Adrenal gland (tissue), 9 donors: ENCODE measurements at regions not wholly inside any gene's neighbourhood (a gene's known extent, or its start where the extent isn't known, plus 50 kb on each side); places are given as distances from the start of the nearest gene placed in this dataset.

Experiments used
- DNase-seq, 7 donors: peaks; one replicate each; pipeline ENCODE4 v3.0.0-alpha.2; 2019 to 2020
- H3K27ac ChIP-seq, 5 donors: fragments of 200-600 bp; sonication (generic) in 4 of 5; 1 replicate in 3 of 5; 2 replicates in 2 of 5; pipeline versions ENCODE4 v1.5.1 to v1.8.0; 2016 to 2020; ENCODE audit warnings: mild to moderate bottlenecking in 1 of 5
- H3K27me3 ChIP-seq: fragments of 200-600 bp; 2 replicates; pipeline ENCODE4 v1.8.0; 2021
- H3K36me3 ChIP-seq, 2 donors: fragments of 200-600 bp; replicated peaks in 1 of 2; 1 replicate in 1 of 2; 2 replicates in 1 of 2; pipeline versions ENCODE4 v1.5.1 to v1.8.0; 2018 to 2022
- H3K4me1 ChIP-seq, 2 donors: fragments of 200-600 bp; replicated peaks in 1 of 2; 1 replicate in 1 of 2; 2 replicates in 1 of 2; pipeline versions ENCODE4 v1.5.1 to v1.8.0; 2018 to 2021
- H3K4me3 ChIP-seq, 4 donors: fragments of 200-600 bp; sonication (generic) in 3 of 4; one replicate each; pipeline ENCODE4 v1.5.1; 2016 to 2018
- H3K9me3 ChIP-seq, 3 donors: fragments of 200-600 bp; sonication (generic) in 1 of 3; replicated peaks in 1 of 3; 1 replicate in 2 of 3; 2 replicates in 1 of 3; pipeline versions ENCODE4 v1.5.1 to v1.8.0; 2016 to 2021
- POLR2A ChIP-seq, 2 donors: fragments of 450-650 bp; IDR thresholded peaks; one replicate each; pipeline ENCODE4 v1.6.1; 2017; ENCODE audit warnings: antibody characterized with exemption in 2 of 2, mild to moderate bottlenecking in 2 of 2, moderate library complexity in 1 of 2
- whole genome bisulfite sequencing, 4 donors: extraction: QIAGEN DNeasy Blood & Tissue Kit in 2 of 4; methylation state at CpG; one replicate each; pipeline versions ENCODE4 v1.1.5 to v1.1.7; 2013 to 2017; 5-methylcytosine and 5-hydroxymethylcytosine counted together
- intact Hi-C, 2 donors: fragments of 100-400 bp; cut with DNase I; formaldehyde crosslinking; loops; one replicate each; pipeline versions ENCODE4 v1.14.1 to v1.15.0; 2022 to 2023
- TF ChIP-seq, protein P1 (sequence below), 6 experiments: fragments of 450-650 bp in 4 of 6; fragments of 200-600 bp in 2 of 6; sonication (generic) in 1 of 6; IDR thresholded peaks; 1 replicate in 5 of 6; 2 replicates in 1 of 6; pipeline versions ENCODE4 v1.5.1 to v1.8.0; 2016 to 2021; ENCODE audit warnings: antibody characterized with exemption in 6 of 6, mild to moderate bottlenecking in 2 of 6, moderate library complexity in 1 of 6
- donor health status: healthy with polysubstance abuse.
- donor health status: Bipolar disorder and iron deficiency.
- donor health status: DM: yes; HTN: yes; CAD: no.
- donor health status: DM: no; HTN: no; CAD: no.
- donor health status: DM: no; HTN: no; CAD: no.

DNA sequence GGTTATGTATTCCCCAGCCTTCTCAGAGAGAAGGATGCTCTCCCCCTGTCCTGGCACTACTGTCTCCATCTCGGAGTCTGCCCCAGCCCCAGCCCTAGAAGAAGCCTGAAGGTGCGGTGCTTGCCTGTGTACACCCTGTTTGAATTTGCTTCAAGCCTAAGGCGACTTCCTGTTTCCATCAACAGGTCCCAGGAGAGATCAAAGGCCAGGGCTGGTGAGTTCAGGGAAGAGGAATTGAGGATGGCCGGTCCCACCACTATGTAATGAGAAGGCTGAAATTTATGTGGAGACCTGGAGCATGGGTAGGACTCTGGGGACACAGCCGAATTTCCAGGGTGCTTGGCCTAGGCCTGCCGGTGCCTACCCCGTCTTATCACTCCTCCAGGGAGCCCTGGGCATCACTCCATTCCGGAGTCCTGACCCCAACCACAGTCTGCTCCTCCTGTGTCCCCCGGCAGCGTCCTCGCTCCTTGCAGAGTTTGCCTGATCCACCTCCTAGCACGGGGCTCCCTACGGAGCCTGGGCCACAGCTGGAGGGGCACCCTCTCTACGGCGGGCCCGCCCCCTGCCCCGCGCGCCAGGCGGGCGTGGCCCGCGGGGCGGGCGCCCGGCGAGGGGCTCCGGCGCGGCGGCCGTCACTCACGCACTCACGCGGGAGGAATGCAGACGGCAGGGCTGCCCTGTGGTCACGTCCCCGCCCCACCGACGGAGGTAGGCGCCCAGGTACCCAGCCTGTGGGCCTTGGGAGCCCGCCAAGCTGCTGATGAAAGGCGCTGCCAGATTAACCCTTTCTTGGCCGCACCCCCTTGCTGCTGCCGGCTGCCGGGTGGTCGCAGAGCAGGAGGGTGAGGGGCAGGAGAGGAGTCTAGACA lies 53.8 kb upstream of the TAC4 start:
- no peak overlapping the region for H3K27ac ChIP-seq
- H3K9me3 ChIP-seq = no peaks in the 10 kb centered on the region
- intact Hi-C loops = no loop called here
- H3K4me3 ChIP-seq = no peak overlapping the region
- H3K36me3 ChIP-seq = no peaks in the 10 kb centered on the region
- H3K27me3 ChIP-seq = peaks cover 39% of the 10 kb centered on the region
- 12 to 53% (median 13%) methylated on average over 8 to 47 of the region's 47 CpGs for WGBS, 4 donors
- H3K4me1 ChIP-seq = no peaks in the 10 kb centered on the region
- TF ChIP-seq, protein P1, sequence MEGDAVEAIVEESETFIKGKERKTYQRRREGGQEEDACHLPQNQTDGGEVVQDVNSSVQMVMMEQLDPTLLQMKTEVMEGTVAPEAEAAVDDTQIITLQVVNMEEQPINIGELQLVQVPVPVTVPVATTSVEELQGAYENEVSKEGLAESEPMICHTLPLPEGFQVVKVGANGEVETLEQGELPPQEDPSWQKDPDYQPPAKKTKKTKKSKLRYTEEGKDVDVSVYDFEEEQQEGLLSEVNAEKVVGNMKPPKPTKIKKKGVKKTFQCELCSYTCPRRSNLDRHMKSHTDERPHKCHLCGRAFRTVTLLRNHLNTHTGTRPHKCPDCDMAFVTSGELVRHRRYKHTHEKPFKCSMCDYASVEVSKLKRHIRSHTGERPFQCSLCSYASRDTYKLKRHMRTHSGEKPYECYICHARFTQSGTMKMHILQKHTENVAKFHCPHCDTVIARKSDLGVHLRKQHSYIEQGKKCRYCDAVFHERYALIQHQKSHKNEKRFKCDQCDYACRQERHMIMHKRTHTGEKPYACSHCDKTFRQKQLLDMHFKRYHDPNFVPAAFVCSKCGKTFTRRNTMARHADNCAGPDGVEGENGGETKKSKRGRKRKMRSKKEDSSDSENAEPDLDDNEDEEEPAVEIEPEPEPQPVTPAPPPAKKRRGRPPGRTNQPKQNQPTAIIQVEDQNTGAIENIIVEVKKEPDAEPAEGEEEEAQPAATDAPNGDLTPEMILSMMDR (IDR thresholded peaks at IDR 0.05) = no peak
- DNase-seq = no peak

DNA sequence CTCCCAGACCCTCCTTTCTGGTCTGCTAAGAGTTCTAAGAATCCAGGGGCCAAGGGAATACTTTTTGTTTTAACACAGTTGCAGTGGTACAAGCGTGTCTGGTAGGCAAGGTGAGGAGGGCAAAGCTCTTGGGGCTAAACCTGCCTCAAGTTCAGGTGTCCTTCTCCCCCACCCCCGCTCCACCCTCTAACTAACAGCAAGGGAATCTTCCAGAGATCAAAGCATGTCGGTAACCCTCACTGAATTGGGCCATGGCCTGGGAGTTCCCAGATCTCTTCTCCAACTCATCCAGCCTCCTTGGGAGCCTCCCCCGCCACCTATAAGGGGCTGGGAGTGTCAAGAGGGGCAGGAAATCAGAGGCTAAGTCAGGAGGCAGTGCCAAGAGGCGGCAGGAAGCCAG lies 55.7 kb upstream of the TAC4 start:
- H3K36me3 ChIP-seq = no peaks in the 10 kb centered on the region
- DNase-seq = no peak
- H3K4me1 ChIP-seq = no peaks in the 10 kb centered on the region
- peaks cover 53% of the 10 kb centered on the region for H3K27me3 ChIP-seq
- no peaks in the 10 kb centered on the region for H3K9me3 ChIP-seq
- TF ChIP-seq POLR2A (IDR thresholded peaks at IDR 0.05) = no peak
- TF ChIP-seq, protein P1 (IDR thresholded peaks at IDR 0.05) = no peak
- H3K27ac ChIP-seq = no peak overlapping the region
- H3K4me3 ChIP-seq = no peak overlapping the region
- 32 to 49% (median 42%) methylated on average over 4 to 5 of the region's 5 CpGs for WGBS, 4 donors
- intact Hi-C loops = no loop called here

DNA sequence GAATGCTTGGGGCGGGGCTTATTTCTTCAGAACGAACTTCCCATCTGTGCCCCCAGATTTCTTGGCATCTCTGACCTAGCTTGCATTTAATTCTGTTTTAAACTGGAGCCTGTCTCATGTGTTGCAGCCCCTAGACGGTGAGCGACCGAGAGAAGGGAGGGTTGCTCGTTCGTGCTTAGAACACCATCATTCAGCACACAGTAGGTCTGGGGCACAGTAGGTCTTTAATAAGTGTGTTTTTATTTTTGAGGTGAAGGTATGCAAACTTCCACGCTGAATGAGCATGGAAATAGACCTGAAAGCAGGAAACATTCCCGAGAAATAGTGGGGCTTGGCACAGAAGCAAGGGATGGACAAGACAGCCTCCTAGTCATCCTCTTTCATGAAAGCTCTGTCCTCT lies 57.0 kb upstream of the TAC4 start:
- no peak for TF ChIP-seq POLR2A (IDR thresholded peaks at IDR 0.05)
- TF ChIP-seq, protein P1 (IDR thresholded peaks at IDR 0.05) = no peak
- 73 to 81% (median 75%) methylated on average over 9 of the region's 9 CpGs for WGBS, 4 donors

DNA sequence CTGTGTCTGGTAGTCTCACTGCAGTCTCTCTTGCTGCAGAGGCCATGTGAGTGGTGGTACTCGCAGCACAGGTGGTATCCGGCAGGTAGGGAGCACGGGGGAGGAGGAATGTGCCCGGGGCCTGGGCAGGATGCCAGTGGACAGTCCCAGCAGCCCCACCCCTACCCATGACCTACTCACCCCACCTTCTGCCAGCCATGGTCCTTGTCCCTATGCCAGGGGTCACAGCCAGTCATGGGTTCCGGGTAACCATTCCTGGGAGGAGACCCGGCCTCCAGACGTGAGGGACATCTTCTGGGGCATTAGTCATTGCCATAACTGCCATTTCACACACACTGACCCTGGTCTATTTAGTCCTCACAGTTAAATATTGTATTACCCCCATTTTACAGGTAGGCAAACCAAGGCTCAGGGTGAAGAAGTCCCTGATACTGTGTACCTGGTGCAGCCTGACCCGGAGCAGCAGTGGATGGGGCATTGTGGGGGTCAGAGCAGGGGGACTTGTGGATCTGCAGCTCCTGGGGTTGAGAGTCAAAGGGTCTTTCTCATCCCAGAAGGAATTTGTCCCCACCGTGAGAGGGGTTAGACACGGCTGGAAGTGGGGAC lies 58.8 kb upstream of the TAC4 start:
- Histone ChIP-seq H3K4me3 (no peak overlapping the region), H3K27ac (no peak overlapping the region), H3K27me3 (peaks cover 76% of the 10 kb centered on the region), H3K4me1 (peaks cover 6 to 7% of the 10 kb centered on the region in 2 donors), H3K9me3 (no peaks in the 10 kb centered on the region), H3K36me3 (no peaks in the 10 kb centered on the region)
- WGBS, 4 donors = 40 to 70% (median 46%) methylated on average over 9 to 10 of the region's 10 CpGs
- DNase-seq = no peak
- intact Hi-C loops = no loop called here
- no peak for TF ChIP-seq POLR2A (IDR thresholded peaks at IDR 0.05)
- TF ChIP-seq, protein P1 (IDR thresholded peaks at IDR 0.05) = no peak

More for the DNA sequence above, 57.0 kb upstream of the TAC4 start:
- no peak overlapping the region for H3K27ac ChIP-seq
- no peak overlapping the region for H3K4me3 ChIP-seq
- no peaks in the 10 kb centered on the region for H3K4me1 ChIP-seq
- intact Hi-C loops = no loop called here
- no peak for DNase-seq
- no peaks in the 10 kb centered on the region for H3K36me3 ChIP-seq
- no peaks in the 10 kb centered on the region for H3K9me3 ChIP-seq
- peaks cover 59% of the 10 kb centered on the region for H3K27me3 ChIP-seq
